Mesothelial cell of epicardium (in vitro differentiated cells): ENCODE measurements at regions not wholly inside any gene's neighbourhood (a gene's known extent, or its start where the extent isn't known, plus 50 kb on each side); places are given as distances from the start of the nearest gene placed in this dataset.

Source experiments
- DNase-seq, 2 experiments: peaks; one replicate each; pipeline ENCODE4 v3.0.0; 2021; ENCODE audit warnings: low spot score in 2 of 2; ENCODE audit not compliant: unreplicated experiment in 2 of 2
- H3K27ac Mint-ChIP-seq: 2 replicates; pipeline ENCODE4 v1.8.0; 2021; ENCODE audit warnings: mixed read lengths
- H3K27me3 Mint-ChIP-seq: 2 replicates; pipeline ENCODE4 v1.8.0; 2021; ENCODE audit warnings: low read depth, mixed read lengths
- H3K36me3 Mint-ChIP-seq: 2 replicates; pipeline ENCODE4 v1.8.0; 2021; ENCODE audit warnings: mixed read lengths
- H3K4me1 Mint-ChIP-seq: 2 replicates; pipeline ENCODE4 v1.8.0; 2021; ENCODE audit warnings: mixed read lengths
- H3K4me3 Mint-ChIP-seq: 2 replicates; pipeline ENCODE4 v1.8.0; 2021; ENCODE audit warnings: mild to moderate bottlenecking, moderate library complexity, mixed read lengths
- H3K9me3 Mint-ChIP-seq: 2 replicates; pipeline ENCODE4 v1.8.0; 2021; ENCODE audit warnings: mixed read lengths
- CTCF ChIP-seq: fragments of 200-600 bp; sonication (generic); IDR thresholded peaks from one replicate; pipeline ENCODE4 v1.5.0; 2021; ENCODE audit warnings: antibody characterized with exemption; ENCODE audit not compliant: unreplicated experiment

- Mint-ChIP-seq H3K4me1 (peaks cover 48% of the 10 kb centered on the region), H3K27me3 (no peaks in the 10 kb centered on the region)
- TF ChIP-seq CTCF, result no peak
Measured at GRCh38 chr2:67318031-67318430, 79.1 kb upstream of the ETAA1 start.

GRCh38 chr2:67318563-67318962 is 78.6 kb upstream of the ETAA1 start:
- no peak for DNase-seq
- peaks cover 48% of the 10 kb centered on the region for H3K4me1 Mint-ChIP-seq
- H3K27me3 Mint-ChIP-seq, result no peaks in the 10 kb centered on the region
- no peak for TF ChIP-seq CTCF
- H3K36me3 Mint-ChIP-seq, result no peaks in the 10 kb centered on the region
- H3K4me3 Mint-ChIP-seq, result no peak overlapping the region
- no peaks in the 10 kb centered on the region for H3K9me3 Mint-ChIP-seq
- peak overlapping the region; percentile 71 for H3K27ac Mint-ChIP-seq

More at GRCh38 chr2:67318031-67318430, 79.1 kb upstream of the ETAA1 start:
- H3K4me3 Mint-ChIP-seq, result no peak overlapping the region
- DNase-seq, result no peak
- no peaks in the 10 kb centered on the region for H3K36me3 Mint-ChIP-seq
- no peaks in the 10 kb centered on the region for H3K9me3 Mint-ChIP-seq
- H3K27ac Mint-ChIP-seq, result no peak overlapping the region

- no peaks in the 10 kb centered on the region for H3K36me3 Mint-ChIP-seq
- no peaks in the 10 kb centered on the region for H3K27me3 Mint-ChIP-seq
- no peak overlapping the region for H3K4me3 Mint-ChIP-seq
- H3K4me1 Mint-ChIP-seq, result peaks cover 47% of the 10 kb centered on the region
- no peak for TF ChIP-seq CTCF
- peak overlapping the region; percentile 71 for H3K27ac Mint-ChIP-seq
- H3K9me3 Mint-ChIP-seq, result no peaks in the 10 kb centered on the region
- DNase-seq, result no peak
Measured at GRCh38 chr2:67318993-67319481, 78.1 kb upstream of the ETAA1 start.

GRCh38 chr2:67320861-67321587 is 76.1 kb upstream of the ETAA1 start:
- Mint-ChIP-seq H3K4me1 (peaks cover 57% of the 10 kb centered on the region), H3K36me3 (no peaks in the 10 kb centered on the region), H3K27me3 (no peaks in the 10 kb centered on the region), H3K4me3 (no peak overlapping the region), H3K9me3 (no peaks in the 10 kb centered on the region), H3K27ac (peak overlapping the region; percentile 74)
- TF ChIP-seq CTCF, result no peak
- DNase-seq, result no peak

GRCh38 chr2:67321588-67321903 is 75.6 kb upstream of the ETAA1 start:
- no peak for DNase-seq
- no peak for TF ChIP-seq CTCF
- no peaks in the 10 kb centered on the region for H3K36me3 Mint-ChIP-seq
- no peaks in the 10 kb centered on the region for H3K27me3 Mint-ChIP-seq
- H3K9me3 Mint-ChIP-seq, result no peaks in the 10 kb centered on the region
- peak overlapping the region; percentile 74 for H3K27ac Mint-ChIP-seq
- H3K4me3 Mint-ChIP-seq, result no peak overlapping the region
- peaks cover 57% of the 10 kb centered on the region for H3K4me1 Mint-ChIP-seq
